GM12878 (cell line): ENCODE measurements at regions not wholly inside any gene's neighbourhood (a gene's known extent, or its start where the extent isn't known, plus 50 kb on each side); places are given as distances from the start of the nearest gene placed in this dataset.

Source experiments
- ATF2 ChIP-seq: IDR thresholded peaks from 2 replicates; pipeline ENCODE4 v1.6.1; 2012; ENCODE audit warnings: low read length, inconsistent platforms
- BHLHE40 ChIP-seq, 2 experiments: fragments of 450-650 bp in 1 of 2; IDR thresholded peaks; 2 replicates each; pipeline ENCODE4 v1.6.1; 2011 to 2017; ENCODE audit warnings: low read depth in 2 of 2, borderline replicate concordance in 1 of 2, improper control_type of control experiment in 1 of 2, low read length in 1 of 2, mild to moderate bottlenecking in 1 of 2
- CHD4 ChIP-seq: fragments of 200-600 bp; sonication (generic); IDR thresholded peaks from 2 replicates; pipeline ENCODE4 v1.6.1; 2016; ENCODE audit warnings: mild to moderate bottlenecking
- CTCF ChIP-seq, 3 experiments: IDR thresholded peaks in 2 of 3; conservative IDR thresholded peaks in 1 of 3; 2 replicates each; pipeline ENCODE4 v1.5.1; 2011; ENCODE audit warnings: low read depth in 3 of 3, low read length in 3 of 3, mild to moderate bottlenecking in 3 of 3, control low read depth in 2 of 3, moderate library complexity in 2 of 3, inconsistent platforms in 1 of 3, mixed read lengths in 1 of 3; ENCODE audit not compliant: control insufficient read depth in 2 of 3, insufficient read depth in 1 of 3; ENCODE audit errors: extremely low read depth in 1 of 3
- E2F8 ChIP-seq: fragments of 450-650 bp; IDR thresholded peaks from 2 replicates; pipeline ENCODE4 v1.6.1; 2018; ENCODE audit warnings: mild to moderate bottlenecking, low read depth, moderate library complexity; ENCODE audit not compliant: partially characterized antibody
- MTA3 ChIP-seq: IDR thresholded peaks from 2 replicates; pipeline ENCODE4 v1.6.1; 2012; ENCODE audit warnings: low read length, inconsistent platforms, borderline replicate concordance
- NFIC ChIP-seq: IDR thresholded peaks from 2 replicates; pipeline ENCODE4 v1.6.1; 2012; ENCODE audit warnings: low read depth, mild to moderate bottlenecking, inconsistent platforms, low read length, moderate library complexity
- POLR2A ChIP-seq: IDR thresholded peaks from 2 replicates; pipeline ENCODE4 v1.6.1; 2011; ENCODE audit warnings: low read depth, mild to moderate bottlenecking, low read length
- SP1 ChIP-seq: IDR thresholded peaks from one replicate; pipeline ENCODE4 v1.6.1; 2011; ENCODE audit warnings: low read depth, low read length
- SPI1 ChIP-seq: IDR thresholded peaks from 2 replicates; pipeline ENCODE4 v1.6.1; 2011; ENCODE audit warnings: low read depth, mild to moderate bottlenecking, low read length, moderate library complexity, borderline replicate concordance; ENCODE audit not compliant: insufficient read depth
- TARDBP ChIP-seq: IDR thresholded peaks from 2 replicates; pipeline ENCODE4 v1.6.1; 2016; ENCODE audit warnings: borderline replicate concordance
- TF ChIP-seq, protein P1 (sequence below): fragments of 450-650 bp; IDR thresholded peaks from 2 replicates; pipeline ENCODE4 v1.6.1; 2017; ENCODE audit warnings: antibody characterized with exemption, mild to moderate bottlenecking, moderate library complexity

GRCh38 chr5:145667742-145668141 lies 167.4 kb downstream of the PRELID2 start:
- no peak for TF ChIP-seq POLR2A
- no peak for TF ChIP-seq SPI1
- TF ChIP-seq CTCF (IDR thresholded peaks at IDR 0.05 in 2 of 3, conservative IDR thresholded peaks at IDR 0.05 in 1 of 3; ENCODE audit: control insufficient read depth in 2 of 3, extremely low read depth in 1 of 3, insufficient read depth in 1 of 3, low read depth in 3 of 3, low read length in 3 of 3), result no peak
- TF ChIP-seq SP1, result no peak
- no peak for TF ChIP-seq CHD4
- no peak for TF ChIP-seq NFIC
- no peak for TF ChIP-seq MTA3
- no peak for TF ChIP-seq BHLHE40 (IDR thresholded peaks at IDR 0.05; ENCODE audit: borderline replicate concordance in 1 of 2, low read depth in 2 of 2, low read length in 1 of 2)
- no peak for TF ChIP-seq TARDBP
- TF ChIP-seq, protein P1, sequence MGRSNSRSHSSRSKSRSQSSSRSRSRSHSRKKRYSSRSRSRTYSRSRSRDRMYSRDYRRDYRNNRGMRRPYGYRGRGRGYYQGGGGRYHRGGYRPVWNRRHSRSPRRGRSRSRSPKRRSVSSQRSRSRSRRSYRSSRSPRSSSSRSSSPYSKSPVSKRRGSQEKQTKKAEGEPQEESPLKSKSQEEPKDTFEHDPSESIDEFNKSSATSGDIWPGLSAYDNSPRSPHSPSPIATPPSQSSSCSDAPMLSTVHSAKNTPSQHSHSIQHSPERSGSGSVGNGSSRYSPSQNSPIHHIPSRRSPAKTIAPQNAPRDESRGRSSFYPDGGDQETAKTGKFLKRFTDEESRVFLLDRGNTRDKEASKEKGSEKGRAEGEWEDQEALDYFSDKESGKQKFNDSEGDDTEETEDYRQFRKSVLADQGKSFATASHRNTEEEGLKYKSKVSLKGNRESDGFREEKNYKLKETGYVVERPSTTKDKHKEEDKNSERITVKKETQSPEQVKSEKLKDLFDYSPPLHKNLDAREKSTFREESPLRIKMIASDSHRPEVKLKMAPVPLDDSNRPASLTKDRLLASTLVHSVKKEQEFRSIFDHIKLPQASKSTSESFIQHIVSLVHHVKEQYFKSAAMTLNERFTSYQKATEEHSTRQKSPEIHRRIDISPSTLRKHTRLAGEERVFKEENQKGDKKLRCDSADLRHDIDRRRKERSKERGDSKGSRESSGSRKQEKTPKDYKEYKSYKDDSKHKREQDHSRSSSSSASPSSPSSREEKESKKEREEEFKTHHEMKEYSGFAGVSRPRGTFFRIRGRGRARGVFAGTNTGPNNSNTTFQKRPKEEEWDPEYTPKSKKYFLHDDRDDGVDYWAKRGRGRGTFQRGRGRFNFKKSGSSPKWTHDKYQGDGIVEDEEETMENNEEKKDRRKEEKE, result no peak
- TF ChIP-seq E2F8, result no peak
- TF ChIP-seq ATF2, result no peak
